ENCODE measurements at regions not wholly inside any gene's neighbourhood (a gene's known extent, or its start where the extent isn't known, plus 50 kb on each side); places are given as distances from the start of the nearest gene placed in this dataset.
"Not testable (repeated sequence)": the region's sequence is repeated elsewhere in the genome, so short reads cannot be mapped to it uniquely, and the experiment has no call there.

DNA sequence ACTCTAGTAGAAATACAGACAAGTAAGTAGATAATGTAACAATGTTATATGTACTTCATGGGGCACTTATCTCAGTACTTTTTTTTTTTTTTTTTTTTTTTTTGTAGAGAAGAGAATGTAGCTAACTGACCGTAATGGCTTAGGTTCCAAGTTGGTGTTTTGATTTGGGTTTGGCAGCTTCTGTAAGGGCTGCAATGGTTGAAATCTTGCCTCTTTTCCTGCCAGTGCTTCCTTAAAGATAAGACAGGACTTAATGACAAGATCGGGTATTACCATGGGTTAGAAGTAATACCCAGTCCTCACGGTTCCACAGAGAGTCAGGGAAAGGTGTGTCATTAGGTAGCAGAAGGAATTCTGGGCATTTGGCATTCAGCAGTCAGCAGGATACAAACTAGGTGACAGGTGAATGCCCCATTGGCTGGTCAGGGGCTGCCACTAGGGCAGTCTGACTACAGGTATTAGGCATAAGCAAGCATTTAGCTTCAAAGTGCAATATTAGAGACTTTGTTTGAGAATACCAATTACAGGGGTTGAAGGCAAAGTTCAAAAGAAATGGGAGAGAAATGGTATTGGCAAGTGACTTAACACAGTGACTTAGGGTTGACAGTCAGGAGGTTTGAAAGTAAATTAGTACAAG lies 189.4 kb upstream of the RND3 start:
- TF ChIP-seq, protein P1, sequence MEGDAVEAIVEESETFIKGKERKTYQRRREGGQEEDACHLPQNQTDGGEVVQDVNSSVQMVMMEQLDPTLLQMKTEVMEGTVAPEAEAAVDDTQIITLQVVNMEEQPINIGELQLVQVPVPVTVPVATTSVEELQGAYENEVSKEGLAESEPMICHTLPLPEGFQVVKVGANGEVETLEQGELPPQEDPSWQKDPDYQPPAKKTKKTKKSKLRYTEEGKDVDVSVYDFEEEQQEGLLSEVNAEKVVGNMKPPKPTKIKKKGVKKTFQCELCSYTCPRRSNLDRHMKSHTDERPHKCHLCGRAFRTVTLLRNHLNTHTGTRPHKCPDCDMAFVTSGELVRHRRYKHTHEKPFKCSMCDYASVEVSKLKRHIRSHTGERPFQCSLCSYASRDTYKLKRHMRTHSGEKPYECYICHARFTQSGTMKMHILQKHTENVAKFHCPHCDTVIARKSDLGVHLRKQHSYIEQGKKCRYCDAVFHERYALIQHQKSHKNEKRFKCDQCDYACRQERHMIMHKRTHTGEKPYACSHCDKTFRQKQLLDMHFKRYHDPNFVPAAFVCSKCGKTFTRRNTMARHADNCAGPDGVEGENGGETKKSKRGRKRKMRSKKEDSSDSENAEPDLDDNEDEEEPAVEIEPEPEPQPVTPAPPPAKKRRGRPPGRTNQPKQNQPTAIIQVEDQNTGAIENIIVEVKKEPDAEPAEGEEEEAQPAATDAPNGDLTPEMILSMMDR (IDR thresholded peaks at IDR 0.05) = no peak
- TF ChIP-seq POLR2A (IDR thresholded peaks at IDR 0.05) = no peak
- H3K4me1 ChIP-seq = no peaks in the 10 kb centered on the region
- intact Hi-C loops (cut with DNase I; ENCODE audit: low total_unique reads) = no loop called here
- H3K36me3 ChIP-seq = no peaks in the 10 kb centered on the region
- no peaks in the 10 kb centered on the region for H3K27me3 ChIP-seq
- no peaks in the 10 kb centered on the region for H3K9me3 ChIP-seq
- no peak overlapping the region for H3K27ac ChIP-seq
- no peak for DNase-seq
- no peak overlapping the region for H3K4me3 ChIP-seq

DNA sequence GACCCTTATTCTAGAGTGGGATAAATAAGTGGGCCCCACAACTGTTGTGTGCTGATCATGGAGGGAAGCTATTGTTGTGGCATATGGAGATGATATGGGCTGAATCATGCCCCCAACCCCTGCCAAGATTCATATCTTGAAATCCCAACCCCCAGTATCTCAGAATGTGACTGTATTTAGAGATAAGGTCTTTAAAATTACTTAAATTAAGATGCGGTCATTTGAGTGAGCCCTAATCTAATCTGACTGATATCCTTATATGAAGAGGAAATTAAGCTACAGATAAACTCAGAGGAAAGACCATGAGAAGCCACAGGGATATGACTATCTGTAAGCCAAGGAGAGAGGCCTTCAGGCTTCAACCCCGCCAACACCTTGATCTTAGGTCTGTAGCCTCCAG lies 188.3 kb upstream of the RND3 start:
- no peaks in the 10 kb centered on the region for H3K4me1 ChIP-seq
- H3K4me3 ChIP-seq = no peak overlapping the region
- no peak overlapping the region for H3K27ac ChIP-seq
- DNase-seq = no peak
- intact Hi-C loops (cut with DNase I; ENCODE audit: low total_unique reads) = no loop called here
- no peaks in the 10 kb centered on the region for H3K9me3 ChIP-seq
- TF ChIP-seq, protein P1 (IDR thresholded peaks at IDR 0.05) = no peak
- TF ChIP-seq POLR2A (IDR thresholded peaks at IDR 0.05) = no peak
- no peaks in the 10 kb centered on the region for H3K27me3 ChIP-seq
- H3K36me3 ChIP-seq = no peaks in the 10 kb centered on the region

DNA sequence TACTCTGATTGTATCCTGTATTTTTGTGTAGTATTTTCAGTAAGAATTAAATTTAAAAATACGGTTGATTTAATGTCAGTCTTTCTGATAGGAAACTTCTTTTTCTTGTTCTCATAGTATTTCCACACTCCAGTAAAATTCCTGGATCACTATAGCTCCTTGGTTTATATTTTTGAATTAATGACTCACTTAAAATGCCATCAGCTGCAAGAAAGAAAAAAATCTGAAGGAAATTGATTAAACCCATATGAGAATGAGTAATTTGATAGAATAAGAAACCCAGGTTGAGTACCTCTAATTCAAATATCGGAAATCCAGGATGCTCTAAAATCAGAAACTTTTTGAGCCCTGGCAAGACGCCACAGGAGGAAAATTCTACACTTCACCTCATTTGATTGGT lies 186.8 kb upstream of the RND3 start:
- Histone ChIP-seq H3K4me3 (no peak overlapping the region), H3K27ac (no peak overlapping the region), H3K36me3 (no peaks in the 10 kb centered on the region), H3K27me3 (no peaks in the 10 kb centered on the region), H3K4me1 (no peaks in the 10 kb centered on the region), H3K9me3 (no peaks in the 10 kb centered on the region)
- intact Hi-C loops (cut with DNase I; ENCODE audit: low total_unique reads) = no loop called here
- DNase-seq = no peak
- TF ChIP-seq, protein P1 (IDR thresholded peaks at IDR 0.05) = no peak
- no peak for TF ChIP-seq POLR2A (IDR thresholded peaks at IDR 0.05)

- no peak for DNase-seq
- no peaks in the 10 kb centered on the region for H3K9me3 ChIP-seq
- no peak overlapping the region for H3K4me3 ChIP-seq
- TF ChIP-seq, protein P1 (IDR thresholded peaks at IDR 0.05) = no peak
- TF ChIP-seq POLR2A (IDR thresholded peaks at IDR 0.05) = no peak
- no peaks in the 10 kb centered on the region for H3K36me3 ChIP-seq
- no peaks in the 10 kb centered on the region for H3K4me1 ChIP-seq
- H3K27me3 ChIP-seq = no peaks in the 10 kb centered on the region
- intact Hi-C loops (cut with DNase I; ENCODE audit: low total_unique reads) = no loop called here
- H3K27ac ChIP-seq = no peak overlapping the region
These were observed 184.8 kb upstream of the RND3 start for GRCh38 chr2:150672311-150672710.

GRCh38 chr2:150669492-150669891 lies 182.0 kb upstream of the RND3 start:
- Histone ChIP-seq H3K4me1 (no peaks in the 10 kb centered on the region), H3K4me3 (no peak overlapping the region), H3K36me3 (no peaks in the 10 kb centered on the region), H3K27ac (no peak overlapping the region), H3K27me3 (no peaks in the 10 kb centered on the region), H3K9me3 (no peaks in the 10 kb centered on the region)
- no peak for DNase-seq
- intact Hi-C loops (cut with DNase I; ENCODE audit: low total_unique reads) = no loop called here
- no peak for TF ChIP-seq POLR2A (IDR thresholded peaks at IDR 0.05)
- TF ChIP-seq, protein P1 (IDR thresholded peaks at IDR 0.05) = no peak

DNA sequence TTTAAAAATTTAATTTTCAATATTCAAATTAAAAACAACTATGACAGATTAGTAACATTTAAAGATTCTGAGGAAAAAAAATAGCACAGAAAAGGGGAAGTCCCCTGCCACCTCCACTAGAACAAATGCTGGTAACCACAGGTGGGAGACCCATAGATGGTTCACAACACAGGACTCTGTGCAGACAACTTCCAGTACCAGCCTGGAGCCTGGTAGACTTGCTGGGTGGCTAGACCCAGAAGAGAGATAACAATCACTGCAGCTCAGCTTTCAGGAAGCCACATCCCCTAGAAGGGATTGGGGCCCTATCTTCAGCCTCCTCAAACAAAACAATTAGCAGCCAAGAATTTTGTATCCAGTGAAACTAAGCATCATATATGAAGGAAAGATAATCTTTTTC lies 179.6 kb upstream of the RND3 start:
- H3K36me3 ChIP-seq; H3K4me1 ChIP-seq; H3K9me3 ChIP-seq; intact Hi-C loops (cut with DNase I; ENCODE audit: low total_unique reads); H3K4me3 ChIP-seq; H3K27me3 ChIP-seq; H3K27ac ChIP-seq; DNase-seq: not testable (repeated sequence)
